Esophagus squamous epithelium (tissue), 4 donors: ENCODE measurements at regions not wholly inside any gene's neighbourhood (a gene's known extent, or its start where the extent isn't known, plus 50 kb on each side); places are given as distances from the start of the nearest gene placed in this dataset.

Experiments used
- CTCF ChIP-seq, 6 experiments: fragments of 450-650 bp in 4 of 6; fragments of 200-600 bp in 2 of 6; sonication (generic) in 2 of 6; IDR thresholded peaks; one replicate each; pipeline ENCODE4 v1.5.1; 2016 to 2019; ENCODE audit warnings: antibody characterized with exemption in 6 of 6, mild to moderate bottlenecking in 4 of 6, moderate library complexity in 4 of 6
- POLR2A ChIP-seq, 4 donors: fragments of 450-650 bp; IDR thresholded peaks; one replicate each; pipeline ENCODE4 v1.6.1; 2017; ENCODE audit warnings: antibody characterized with exemption in 4 of 4, mild to moderate bottlenecking in 4 of 4, moderate library complexity in 3 of 4

- no peak for TF ChIP-seq POLR2A (IDR thresholded peaks at IDR 0.05)
- no peak for TF ChIP-seq CTCF (IDR thresholded peaks at IDR 0.05)
Measured at GRCh38 chr6:21340573-21340972, 253.0 kb upstream of the SOX4 start.
